ENCODE measurements at regions not wholly inside any gene's neighbourhood (a gene's known extent, or its start where the extent isn't known, plus 50 kb on each side); places are given as distances from the start of the nearest gene placed in this dataset.

DNA sequence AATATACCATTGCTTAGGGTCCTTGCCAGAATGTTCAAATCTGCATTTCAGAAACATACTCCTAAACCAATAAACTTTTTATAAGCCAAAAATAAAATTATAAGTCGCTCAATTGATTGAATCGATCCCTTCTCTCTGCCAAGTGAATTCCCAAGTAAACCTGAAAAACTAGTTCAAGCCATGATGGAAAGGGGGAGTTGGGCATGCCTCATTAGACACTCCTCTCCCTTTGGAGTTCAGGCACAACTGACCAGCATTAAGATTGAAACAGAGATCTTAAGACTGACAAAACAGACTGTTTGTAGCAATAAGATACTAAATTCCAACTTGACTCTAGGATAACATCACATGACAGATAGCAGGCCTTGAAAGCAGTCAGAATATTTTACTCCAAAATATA is 113.7 kb upstream of the RASGRP1 start:
- H3K36me3 ChIP-seq (ENCODE audit: low read depth) = no peaks in the 10 kb centered on the region
- no peak overlapping the region for H3K4me2 ChIP-seq (ENCODE audit: unreplicated experiment)
- H3F3A ChIP-seq (ENCODE audit: insufficient read depth) = no peaks in the 10 kb centered on the region
- no peak overlapping the region for H3K4me3 ChIP-seq
- no peak overlapping the region for H3K27ac ChIP-seq
- no peaks in the 10 kb centered on the region for H4K20me1 ChIP-seq (ENCODE audit: insufficient read depth)
- no peak for DNase-seq
- H3K9ac ChIP-seq = no peak overlapping the region
- H2AFZ ChIP-seq = no peak overlapping the region
- no peaks in the 10 kb centered on the region for H3K4me1 ChIP-seq (ENCODE audit: insufficient read depth)
- H3K9me2 ChIP-seq (ENCODE audit: insufficient read depth) = no peaks in the 10 kb centered on the region
- TF ChIP-seq EZH2phosphoT487 (IDR thresholded peaks at IDR 0.05; ENCODE audit: insufficient read depth, low read depth) (no peak), EZH2 (IDR thresholded peaks at IDR 0.05; ENCODE audit: insufficient read depth, poor library complexity, severe bottlenecking) (no peak)
- 78 to 81% methylated on average over 2 of the region's 2 CpGs for WGBS, 2 experiments (ENCODE audit: low coverage in 1 of 2, low lambda C conversion rate in 2 of 2, missing lambda C conversion rate in 2 of 2)
- H3K27me3 ChIP-seq (replicated peaks; ENCODE audit: insufficient read depth) = no peaks in the 10 kb centered on the region
- no peaks in the 10 kb centered on the region for H3K79me2 ChIP-seq (ENCODE audit: insufficient read depth)
- in situ Hi-C loops (cut with MboI) = no loop called here
- no peaks in the 10 kb centered on the region for H3K9me3 ChIP-seq (ENCODE audit: low read depth)

DNA sequence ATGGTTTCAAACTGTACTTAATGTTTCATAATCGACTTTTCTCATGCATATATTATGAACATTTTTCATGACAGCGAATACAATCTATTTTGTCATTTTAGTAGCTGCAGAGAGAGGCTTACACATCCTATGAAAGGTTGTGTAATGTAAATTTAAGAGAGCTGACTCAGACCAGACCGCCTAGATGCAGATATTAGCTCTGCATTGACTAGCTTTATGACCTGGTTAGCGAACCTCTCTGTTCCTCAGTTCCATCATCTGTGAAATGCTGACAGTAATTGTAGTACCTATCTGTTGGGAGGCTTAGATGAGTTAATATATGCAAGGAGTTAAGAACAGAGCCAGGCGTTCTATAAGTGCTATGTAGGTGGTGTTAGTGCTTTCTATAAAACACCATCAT is 116.2 kb upstream of the RASGRP1 start:
- in situ Hi-C loops (cut with MboI) = no loop called here
- no peaks in the 10 kb centered on the region for H3K9me2 ChIP-seq (ENCODE audit: insufficient read depth)
- no peaks in the 10 kb centered on the region for H3K4me1 ChIP-seq (ENCODE audit: insufficient read depth)
- DNase-seq = no peak
- 68 to 73% methylated on average over 5 of the region's 5 CpGs for WGBS, 2 experiments (ENCODE audit: low coverage in 1 of 2, low lambda C conversion rate in 2 of 2, missing lambda C conversion rate in 2 of 2)
- H3K27ac ChIP-seq = no peak overlapping the region
- no peaks in the 10 kb centered on the region for H3K36me3 ChIP-seq (ENCODE audit: low read depth)
- no peaks in the 10 kb centered on the region for H4K20me1 ChIP-seq (ENCODE audit: insufficient read depth)
- no peak overlapping the region for H3K9ac ChIP-seq
- H3K79me2 ChIP-seq (ENCODE audit: insufficient read depth) = no peaks in the 10 kb centered on the region
- no peak overlapping the region for H2AFZ ChIP-seq
- H3F3A ChIP-seq (ENCODE audit: insufficient read depth) = no peaks in the 10 kb centered on the region
- no peaks in the 10 kb centered on the region for H3K27me3 ChIP-seq (replicated peaks; ENCODE audit: insufficient read depth)
- H3K9me3 ChIP-seq (ENCODE audit: low read depth) = no peaks in the 10 kb centered on the region
- H3K4me3 ChIP-seq = no peak overlapping the region
- TF ChIP-seq EZH2 (IDR thresholded peaks at IDR 0.05; ENCODE audit: insufficient read depth, poor library complexity, severe bottlenecking) = no peak
- TF ChIP-seq EZH2phosphoT487 (IDR thresholded peaks at IDR 0.05; ENCODE audit: insufficient read depth, low read depth) = no peak
- no peak overlapping the region for H3K4me2 ChIP-seq (ENCODE audit: unreplicated experiment)

DNA sequence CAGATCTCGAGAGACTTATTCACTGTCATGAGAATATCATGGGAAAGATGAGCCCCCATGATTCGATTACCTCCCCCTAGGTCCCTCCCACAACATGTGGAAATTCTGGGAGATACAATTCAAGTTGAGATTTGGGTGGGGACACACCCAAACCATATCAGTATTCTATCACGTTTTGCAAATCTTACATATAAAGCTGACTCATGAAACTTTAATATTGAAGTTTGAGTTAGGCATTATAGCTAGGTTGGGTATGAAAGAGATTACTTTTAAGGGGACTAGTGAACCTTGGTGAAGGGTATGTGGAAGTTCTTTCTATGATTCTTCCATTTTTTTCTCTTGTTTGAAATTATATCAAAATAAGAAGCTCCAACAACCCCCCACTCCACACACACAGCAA is 117.7 kb upstream of the RASGRP1 start:
- DNase-seq = no peak
- 41 to 47% methylated on average over 3 of the region's 3 CpGs for WGBS, 2 experiments (ENCODE audit: low coverage in 1 of 2, low lambda C conversion rate in 2 of 2, missing lambda C conversion rate in 2 of 2)
- no peak overlapping the region for H3K4me3 ChIP-seq
- H3K4me1 ChIP-seq (ENCODE audit: insufficient read depth) = no peaks in the 10 kb centered on the region
- H3K27me3 ChIP-seq (replicated peaks; ENCODE audit: insufficient read depth) = no peaks in the 10 kb centered on the region
- no peak overlapping the region for H3K27ac ChIP-seq
- no peaks in the 10 kb centered on the region for H3K79me2 ChIP-seq (ENCODE audit: insufficient read depth)
- H3K9ac ChIP-seq = no peak overlapping the region
- in situ Hi-C loops (cut with MboI) = no loop called here
- H3K36me3 ChIP-seq (ENCODE audit: low read depth) = no peaks in the 10 kb centered on the region
- no peaks in the 10 kb centered on the region for H3K9me3 ChIP-seq (ENCODE audit: low read depth)
- no peaks in the 10 kb centered on the region for H4K20me1 ChIP-seq (ENCODE audit: insufficient read depth)
- H2AFZ ChIP-seq = no peak overlapping the region
- no peak for TF ChIP-seq EZH2 (IDR thresholded peaks at IDR 0.05; ENCODE audit: insufficient read depth, poor library complexity, severe bottlenecking)
- no peak for TF ChIP-seq EZH2phosphoT487 (IDR thresholded peaks at IDR 0.05; ENCODE audit: insufficient read depth, low read depth)
- H3F3A ChIP-seq (ENCODE audit: insufficient read depth) = no peaks in the 10 kb centered on the region
- H3K4me2 ChIP-seq (ENCODE audit: unreplicated experiment) = no peak overlapping the region
- H3K9me2 ChIP-seq (ENCODE audit: insufficient read depth) = no peaks in the 10 kb centered on the region

DNA sequence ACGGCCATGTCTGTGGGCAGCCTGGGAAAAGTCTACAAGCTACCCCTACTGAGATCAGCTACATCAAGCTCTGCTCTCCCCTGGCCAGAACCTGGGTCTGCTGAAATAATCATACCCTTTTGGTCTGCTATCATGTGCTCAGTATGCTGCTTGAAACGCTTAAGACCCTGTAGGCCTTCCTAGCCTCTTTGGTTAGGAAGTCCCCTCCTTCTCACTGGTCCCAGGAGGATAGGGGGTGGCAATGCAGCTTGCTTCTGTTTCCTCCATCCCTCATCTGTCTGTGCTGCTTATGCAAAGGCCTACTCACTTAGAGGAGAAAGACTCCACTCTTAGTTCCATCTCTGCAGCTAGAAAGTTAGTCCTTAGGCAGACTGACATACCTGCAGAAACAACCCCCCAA is 118.2 kb upstream of the RASGRP1 start:
- TF ChIP-seq EZH2 (IDR thresholded peaks at IDR 0.05; ENCODE audit: insufficient read depth, poor library complexity, severe bottlenecking) (no peak), EZH2phosphoT487 (IDR thresholded peaks at IDR 0.05; ENCODE audit: insufficient read depth, low read depth) (no peak)
- H3F3A ChIP-seq (ENCODE audit: insufficient read depth) = no peaks in the 10 kb centered on the region
- no peaks in the 10 kb centered on the region for H3K9me2 ChIP-seq (ENCODE audit: insufficient read depth)
- no peak for DNase-seq
- no peak overlapping the region for H3K4me3 ChIP-seq
- no peak overlapping the region for H3K4me2 ChIP-seq (ENCODE audit: unreplicated experiment)
- no peaks in the 10 kb centered on the region for H3K36me3 ChIP-seq (ENCODE audit: low read depth)
- peaks cover 5% of the 10 kb centered on the region; the same call in 1 of the 2 replicates for H3K4me1 ChIP-seq (ENCODE audit: insufficient read depth)
- H3K27ac ChIP-seq = no peak overlapping the region
- no peaks in the 10 kb centered on the region for H4K20me1 ChIP-seq (ENCODE audit: insufficient read depth)
- H3K79me2 ChIP-seq (ENCODE audit: insufficient read depth) = no peaks in the 10 kb centered on the region
- 15 to 26% methylated on average over 2 of the region's 2 CpGs for WGBS, 2 experiments (ENCODE audit: low coverage in 1 of 2, low lambda C conversion rate in 2 of 2, missing lambda C conversion rate in 2 of 2)
- no peak overlapping the region for H3K9ac ChIP-seq
- no peak overlapping the region for H2AFZ ChIP-seq
- H3K27me3 ChIP-seq (replicated peaks; ENCODE audit: insufficient read depth) = no peaks in the 10 kb centered on the region
- no peaks in the 10 kb centered on the region for H3K9me3 ChIP-seq (ENCODE audit: low read depth)
- in situ Hi-C loops (cut with MboI) = no loop called here
